Vagina (tissue), 2 donors: ENCODE measurements at regions not wholly inside any gene's neighbourhood (a gene's known extent, or its start where the extent isn't known, plus 50 kb on each side); places are given as distances from the start of the nearest gene placed in this dataset.

Experiments used
- CTCF ChIP-seq, 3 experiments: fragments of 450-650 bp in 2 of 3; fragments of 200-600 bp in 1 of 3; sonication (generic) in 1 of 3; IDR thresholded peaks; one replicate each; pipeline ENCODE4 v1.5.1; 2017 to 2019; ENCODE audit warnings: antibody characterized with exemption in 3 of 3, mild to moderate bottlenecking in 2 of 3, moderate library complexity in 2 of 3
- POLR2A ChIP-seq, 2 donors: fragments of 450-650 bp; IDR thresholded peaks; one replicate each; pipeline ENCODE4 v1.6.1; 2017; ENCODE audit warnings: antibody characterized with exemption in 2 of 2, mild to moderate bottlenecking in 2 of 2, moderate library complexity in 2 of 2

- TF ChIP-seq CTCF (IDR thresholded peaks at IDR 0.05) (no peak), POLR2A (IDR thresholded peaks at IDR 0.05) (no peak)
These were observed 60.8 kb upstream of the EPHA3 start for GRCh38 chr3:89046661-89047060.
